B cell (primary cell): ENCODE measurements at regions not wholly inside any gene's neighbourhood (a gene's known extent, or its start where the extent isn't known, plus 50 kb on each side); places are given as distances from the start of the nearest gene placed in this dataset.

Experiments
- ATAC-seq: fragments of 200-7000 bp; cut with Tn5 transposase; one replicate; pipeline ENCODE4 v1.10.0; 2021; ENCODE audit warnings: low read depth, mild to moderate bottlenecking, moderate number of reproducible peaks, moderate library complexity
- CTCF ChIA-PET: fragments of 350-600 bp; sonication (Branson Sonifier 250); formaldehyde crosslinking; loops from one replicate; lab custom pipeline; 2021; ENCODE audit warnings: antibody characterized with exemption, inconsistent platforms; lab: Charles Lee
- POLR2A ChIA-PET: fragments of 350-600 bp; sonication (Branson Sonifier 250); formaldehyde crosslinking; loops from one replicate; lab custom pipeline; 2021; ENCODE audit warnings: antibody characterized with exemption; lab: Charles Lee
- DNase-seq: peaks from one replicate; pipeline ENCODE4 v3.0.0; 2013
- H2AFZ ChIP-seq: 2 replicates; pipeline ENCODE4 v1.6.1; 2012; ENCODE audit warnings: mild to moderate bottlenecking, low read depth, low read length; ENCODE audit not compliant: insufficient read depth, poor library complexity, severe bottlenecking
- H3K27ac ChIP-seq, 2 donors: 1 replicate in 1 of 2; 2 replicates in 1 of 2; pipeline ENCODE4 v1.5.1; 2012 to 2013; ENCODE audit warnings: low read length in 2 of 2, mild to moderate bottlenecking in 2 of 2, moderate library complexity in 1 of 2
- H3K27me3 ChIP-seq, 4 experiments: fragments of 200-600 bp in 1 of 4; sonication (generic) in 1 of 4; replicated peaks in 1 of 4; 1 replicate in 2 of 4; 2 replicates in 2 of 4; pipeline versions ENCODE4 v1.6.1 to v1.7.0; 2013 to 2016; ENCODE audit warnings: low read length in 3 of 4, mild to moderate bottlenecking in 2 of 4, mixed read lengths in 1 of 4, moderate library complexity in 1 of 4; ENCODE audit not compliant: insufficient read depth in 4 of 4, control insufficient read depth in 3 of 4; ENCODE audit errors: control extremely low read depth in 1 of 4
- H3K36me3 ChIP-seq, 2 experiments: replicated peaks in 1 of 2; 1 replicate in 1 of 2; 2 replicates in 1 of 2; pipeline versions ENCODE4 v1.6.1 to v1.7.1; 2013; ENCODE audit warnings: low read length in 1 of 2; ENCODE audit not compliant: insufficient read depth in 2 of 2, control insufficient read depth in 1 of 2; ENCODE audit errors: control extremely low read depth in 1 of 2, extremely low read depth in 1 of 2
- H3K4me1 ChIP-seq, 2 donors: fragments of 200-600 bp in 1 of 2; sonication (generic) in 1 of 2; 1 replicate in 1 of 2; 2 replicates in 1 of 2; pipeline versions ENCODE4 v1.5.1 to v1.6.1; 2013 to 2017; ENCODE audit warnings: low read length in 2 of 2; ENCODE audit not compliant: control insufficient read depth in 2 of 2, insufficient read depth in 2 of 2
- H3K4me2 ChIP-seq: replicated peaks from 2 replicates; pipeline ENCODE3; 2012; ENCODE audit warnings: mild to moderate bottlenecking, low read depth, low read length; ENCODE audit not compliant: poor library complexity, severe bottlenecking
- H3K4me3 ChIP-seq, 5 experiments: fragments of 200-600 bp in 1 of 5; sonication (generic) in 1 of 5; 1 replicate in 3 of 5; 2 replicates in 2 of 5; pipeline versions ENCODE4 v1.5.1 to v1.7.0; 2011 to 2016; ENCODE audit warnings: low read length in 4 of 5, mild to moderate bottlenecking in 4 of 5, low read depth in 2 of 5, control low read depth in 1 of 5, moderate library complexity in 1 of 5; ENCODE audit not compliant: insufficient read depth in 1 of 5; ENCODE audit errors: control extremely low read depth in 1 of 5, extremely low read depth in 1 of 5
- H3K79me2 ChIP-seq: fragments of 200-600 bp; sonication (generic); one replicate; pipeline ENCODE4 v1.6.0; 2016; ENCODE audit warnings: low read length; ENCODE audit not compliant: control insufficient read depth, insufficient read depth
- H3K9ac ChIP-seq: fragments of 200-600 bp; sonication (generic); 2 replicates; pipeline ENCODE4 v1.6.1; 2017; ENCODE audit warnings: mild to moderate bottlenecking, low read length, moderate library complexity
- H3K9me3 ChIP-seq, 3 donors: one replicate each; pipeline versions ENCODE4 v1.6.1 to v1.7.1; 2013; ENCODE audit warnings: low read length in 2 of 3; ENCODE audit not compliant: control insufficient read depth in 2 of 3, insufficient read depth in 1 of 3; ENCODE audit errors: control extremely low read depth in 1 of 3
- H4K20me1 ChIP-seq: 2 replicates; pipeline ENCODE4 v1.6.0; 2012; ENCODE audit warnings: mild to moderate bottlenecking, low read length; ENCODE audit not compliant: insufficient read depth, control insufficient read depth, poor library complexity, severe bottlenecking
- H3K27ac Mint-ChIP-seq: one replicate; pipeline ENCODE4 v1.8.0; 2021; ENCODE audit warnings: mixed read lengths
- H3K27me3 Mint-ChIP-seq: one replicate; pipeline ENCODE4 v1.8.0; 2021; ENCODE audit warnings: mixed read lengths
- H3K4me1 Mint-ChIP-seq: one replicate; pipeline ENCODE4 v1.8.0; 2021; ENCODE audit warnings: mixed read lengths
- H3K4me3 Mint-ChIP-seq: one replicate; pipeline ENCODE4 v1.8.0; 2021; ENCODE audit warnings: mixed read lengths
- H3K9me3 Mint-ChIP-seq: one replicate; pipeline ENCODE4 v1.8.0; 2022; ENCODE audit warnings: mixed read lengths; ENCODE audit not compliant: insufficient read depth
- EZH2 ChIP-seq: IDR thresholded peaks from 2 replicates; pipeline ENCODE4 v1.6.1; 2012; ENCODE audit warnings: borderline replicate concordance, low read depth, mild to moderate bottlenecking, moderate library complexity, low read length; ENCODE audit not compliant: insufficient read depth, poor library complexity, severe bottlenecking
- WGBS: methylation state at CpG from one replicate; pipeline ENCODE4 v1.1.5; 2013; ENCODE audit warnings: missing lambda C conversion rate; ENCODE audit not compliant: insufficient coverage; 5-methylcytosine and 5-hydroxymethylcytosine counted together
- intact Hi-C: fragments of 100-400 bp; cut with micrococcal nuclease; formaldehyde crosslinking; loops from one replicate; pipeline ENCODE4 v1.10.0; 2022
- TF ChIP-seq, protein P1 (sequence below): fragments of 200-600 bp; IDR thresholded peaks from one replicate; pipeline ENCODE4 v1.8.0; 2022; ENCODE audit warnings: antibody characterized with exemption, mild to moderate bottlenecking

- intact Hi-C loops: no loop called here
- Histone ChIP-seq H3K36me3 (no peaks in the 10 kb centered on the region), H3K4me2 (no peak overlapping the region), H3K9ac (no peak overlapping the region), H4K20me1 (no peaks in the 10 kb centered on the region), H3K27me3 (no peaks in the 10 kb centered on the region), H2AFZ (no peak overlapping the region), H3K27ac (no peak overlapping the region), H3K4me3 (no peak overlapping the region), H3K4me1 (no peaks in the 10 kb centered on the region), H3K79me2 (no peaks in the 10 kb centered on the region), H3K9me3 (no peaks in the 10 kb centered on the region)
- no peak overlapping the region for H3K27ac Mint-ChIP-seq
- H3K4me1 Mint-ChIP-seq: no peaks in the 10 kb centered on the region
- no peak for DNase-seq
- no peak for TF ChIP-seq EZH2
- TF ChIP-seq, protein P1, sequence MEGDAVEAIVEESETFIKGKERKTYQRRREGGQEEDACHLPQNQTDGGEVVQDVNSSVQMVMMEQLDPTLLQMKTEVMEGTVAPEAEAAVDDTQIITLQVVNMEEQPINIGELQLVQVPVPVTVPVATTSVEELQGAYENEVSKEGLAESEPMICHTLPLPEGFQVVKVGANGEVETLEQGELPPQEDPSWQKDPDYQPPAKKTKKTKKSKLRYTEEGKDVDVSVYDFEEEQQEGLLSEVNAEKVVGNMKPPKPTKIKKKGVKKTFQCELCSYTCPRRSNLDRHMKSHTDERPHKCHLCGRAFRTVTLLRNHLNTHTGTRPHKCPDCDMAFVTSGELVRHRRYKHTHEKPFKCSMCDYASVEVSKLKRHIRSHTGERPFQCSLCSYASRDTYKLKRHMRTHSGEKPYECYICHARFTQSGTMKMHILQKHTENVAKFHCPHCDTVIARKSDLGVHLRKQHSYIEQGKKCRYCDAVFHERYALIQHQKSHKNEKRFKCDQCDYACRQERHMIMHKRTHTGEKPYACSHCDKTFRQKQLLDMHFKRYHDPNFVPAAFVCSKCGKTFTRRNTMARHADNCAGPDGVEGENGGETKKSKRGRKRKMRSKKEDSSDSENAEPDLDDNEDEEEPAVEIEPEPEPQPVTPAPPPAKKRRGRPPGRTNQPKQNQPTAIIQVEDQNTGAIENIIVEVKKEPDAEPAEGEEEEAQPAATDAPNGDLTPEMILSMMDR: no peak
- no peaks in the 10 kb centered on the region for H3K9me3 Mint-ChIP-seq
- POLR2A ChIA-PET: no interaction called here
- 58% methylated on average over 2 of the region's 3 CpGs for WGBS
- no peak overlapping the region for H3K4me3 Mint-ChIP-seq
- no peaks in the 10 kb centered on the region for H3K27me3 Mint-ChIP-seq
- CTCF ChIA-PET: no interaction called here
- no peak for ATAC-seq
Observed at GRCh38 chr18:66874812-66875474, 271.1 kb upstream of the CDH19 start.

DNA sequence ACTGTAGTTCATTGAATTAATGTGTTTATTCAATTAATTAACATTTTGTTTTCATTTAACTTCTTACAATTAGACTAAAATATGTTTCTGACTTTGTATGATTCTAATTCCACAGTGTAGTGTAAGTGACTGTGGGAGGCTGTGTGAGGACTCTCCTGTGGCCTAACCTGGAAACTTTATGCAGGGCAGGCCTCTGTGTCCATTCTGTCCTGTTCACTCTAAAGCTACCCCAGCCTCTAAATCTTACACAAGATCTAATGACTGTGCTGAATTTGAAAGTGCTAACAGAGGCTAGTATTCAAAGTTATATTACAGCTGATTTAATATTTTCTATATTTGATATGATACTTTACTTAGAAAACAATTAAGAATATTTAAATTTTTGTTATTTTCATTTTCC is 270.5 kb upstream of the CDH19 start:
- no peak for TF ChIP-seq EZH2
- TF ChIP-seq, protein P1: no peak
- no peaks in the 10 kb centered on the region for H4K20me1 ChIP-seq
- no peaks in the 10 kb centered on the region for H3K9me3 ChIP-seq
- no peak overlapping the region for H3K4me2 ChIP-seq
- no peak overlapping the region for H3K4me3 ChIP-seq
- ChIA-PET CTCF (no interaction called here), POLR2A (no interaction called here)
- ATAC-seq (no peak), DNase-seq (no peak)
- H3K36me3 ChIP-seq: no peaks in the 10 kb centered on the region
- Mint-ChIP-seq H3K4me1 (no peaks in the 10 kb centered on the region), H3K27ac (no peak overlapping the region), H3K9me3 (no peaks in the 10 kb centered on the region), H3K27me3 (no peaks in the 10 kb centered on the region), H3K4me3 (no peak overlapping the region)
- H3K79me2 ChIP-seq: no peaks in the 10 kb centered on the region
- H3K27me3 ChIP-seq: no peaks in the 10 kb centered on the region
- intact Hi-C loops: no loop called here
- H3K9ac ChIP-seq: no peak overlapping the region
- H3K27ac ChIP-seq: no peak overlapping the region
- H3K4me1 ChIP-seq: no peaks in the 10 kb centered on the region
- H2AFZ ChIP-seq: no peak overlapping the region
